ENCODE measurements at regions not wholly inside any gene's neighbourhood (a gene's known extent, or its start where the extent isn't known, plus 50 kb on each side); places are given as distances from the start of the nearest gene placed in this dataset.

DNA sequence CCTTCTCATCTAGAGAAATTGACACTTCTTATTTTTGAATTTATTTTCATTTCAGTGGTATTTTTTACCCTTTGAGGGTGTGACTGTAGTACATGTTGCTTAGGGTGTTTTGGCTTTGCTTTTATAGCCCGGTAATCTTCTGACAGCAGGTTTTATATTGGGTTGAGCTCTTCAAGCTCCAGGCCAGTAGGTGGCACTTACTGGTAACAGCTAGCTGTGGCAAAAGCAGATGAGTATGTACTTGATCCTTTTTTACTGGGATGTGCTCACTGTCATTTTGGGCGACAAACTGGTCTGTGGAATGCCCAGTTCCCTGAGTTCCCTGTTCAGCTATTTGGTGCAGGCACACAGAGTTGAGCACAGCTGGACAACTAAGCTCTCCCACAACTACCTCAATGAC, 916.2 kb upstream of the B3GALT2 start:
- peak; percentile 6 for DNase-seq (ENCODE audit: low spot score)
- H3K79me2 ChIP-seq: no peaks in the 10 kb centered on the region
- no peak overlapping the region for H3K4me3 ChIP-seq
- H3K36me3 ChIP-seq (replicated peaks; ENCODE audit: insufficient read depth, low read depth): no peaks in the 10 kb centered on the region
- H3K4me1 ChIP-seq (ENCODE audit: insufficient read depth): no peaks in the 10 kb centered on the region
- H3K27me3 ChIP-seq: no peaks in the 10 kb centered on the region
- H3K9me2 ChIP-seq (replicated peaks; ENCODE audit: insufficient read depth): no peaks in the 10 kb centered on the region
- H2AFZ ChIP-seq: no peak overlapping the region
- WGBS (ENCODE audit: low lambda C conversion rate, missing lambda C conversion rate): 54% methylated on average over 2 of the region's 2 CpGs
- H4K20me1 ChIP-seq (ENCODE audit: insufficient read depth, poor library complexity, severe bottlenecking): no peaks in the 10 kb centered on the region
- no peak overlapping the region for H3K4me2 ChIP-seq
- TF ChIP-seq EZH2 (IDR thresholded peaks at IDR 0.05; ENCODE audit: borderline replicate concordance) (no peak), CTCF (IDR thresholded peaks at IDR 0.05; ENCODE audit: poor library complexity) (peak; percentile 14)
- H3K27ac ChIP-seq: no peak overlapping the region
- no peaks in the 10 kb centered on the region for H3K9me3 ChIP-seq (ENCODE audit: low read depth)

- Histone ChIP-seq H3K4me3 (no peak overlapping the region), H4K20me1 (ENCODE audit: insufficient read depth, poor library complexity, severe bottlenecking) (no peaks in the 10 kb centered on the region), H3K27ac (no peak overlapping the region), H3K36me3 (replicated peaks; ENCODE audit: insufficient read depth, low read depth) (no peaks in the 10 kb centered on the region), H3K4me2 (no peak overlapping the region), H3K9me2 (replicated peaks; ENCODE audit: insufficient read depth) (no peaks in the 10 kb centered on the region), H3K4me1 (ENCODE audit: insufficient read depth) (no peaks in the 10 kb centered on the region), H3K9me3 (ENCODE audit: low read depth) (no peaks in the 10 kb centered on the region), H3K27me3 (no peaks in the 10 kb centered on the region), H2AFZ (no peak overlapping the region), H3K79me2 (no peaks in the 10 kb centered on the region)
- WGBS (ENCODE audit: low lambda C conversion rate, missing lambda C conversion rate): 95% methylated on average over 3 of the region's 3 CpGs
- no peak for TF ChIP-seq EZH2phosphoT487 (IDR thresholded peaks at IDR 0.05; ENCODE audit: low read depth, severe bottlenecking, unreplicated experiment)
- TF ChIP-seq EZH2 (IDR thresholded peaks at IDR 0.05; ENCODE audit: borderline replicate concordance): no peak
- no peak for TF ChIP-seq CTCF (IDR thresholded peaks at IDR 0.05; ENCODE audit: poor library complexity)
- no peak for DNase-seq (ENCODE audit: low spot score)
Observed at GRCh38 chr1:194084755-194085154, 898.3 kb upstream of the B3GALT2 start.

DNA sequence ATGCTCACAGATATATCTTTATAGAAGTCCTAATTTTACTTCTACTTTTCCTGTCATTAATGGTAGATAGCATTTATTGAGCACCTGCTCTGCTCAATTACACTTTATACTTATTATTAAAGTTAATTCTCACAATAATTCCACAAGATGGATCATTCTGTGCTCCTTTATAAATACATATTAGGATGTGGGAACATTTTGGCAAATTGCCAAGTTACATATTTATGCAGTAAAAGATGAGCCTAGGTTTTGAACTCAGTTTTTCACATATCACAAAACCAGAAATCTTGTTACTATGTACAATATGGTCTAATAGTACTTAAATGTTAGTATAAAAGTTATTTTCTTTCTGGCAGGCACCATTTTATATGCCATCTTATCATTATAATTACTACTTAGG, 895.0 kb upstream of the B3GALT2 start:
- Histone ChIP-seq H3K9me2 (replicated peaks; ENCODE audit: insufficient read depth) (no peaks in the 10 kb centered on the region), H3K9me3 (ENCODE audit: low read depth) (no peaks in the 10 kb centered on the region), H4K20me1 (ENCODE audit: insufficient read depth, poor library complexity, severe bottlenecking) (no peaks in the 10 kb centered on the region), H3K4me1 (ENCODE audit: insufficient read depth) (no peaks in the 10 kb centered on the region), H3K4me3 (no peak overlapping the region), H2AFZ (no peak overlapping the region), H3K27me3 (no peaks in the 10 kb centered on the region), H3K36me3 (replicated peaks; ENCODE audit: insufficient read depth, low read depth) (no peaks in the 10 kb centered on the region), H3K27ac (no peak overlapping the region), H3K79me2 (no peaks in the 10 kb centered on the region), H3K4me2 (no peak overlapping the region)
- DNase-seq (ENCODE audit: low spot score): no peak
- TF ChIP-seq EZH2 (IDR thresholded peaks at IDR 0.05; ENCODE audit: borderline replicate concordance) (no peak), CTCF (IDR thresholded peaks at IDR 0.05; ENCODE audit: poor library complexity) (no peak), EZH2phosphoT487 (IDR thresholded peaks at IDR 0.05; ENCODE audit: low read depth, severe bottlenecking, unreplicated experiment) (no peak)

- Histone ChIP-seq H4K20me1 (ENCODE audit: insufficient read depth, poor library complexity, severe bottlenecking) (no peaks in the 10 kb centered on the region), H3K4me1 (ENCODE audit: insufficient read depth) (no peaks in the 10 kb centered on the region), H3K9me3 (ENCODE audit: low read depth) (no peaks in the 10 kb centered on the region), H3K79me2 (no peaks in the 10 kb centered on the region), H3K36me3 (replicated peaks; ENCODE audit: insufficient read depth, low read depth) (no peaks in the 10 kb centered on the region), H3K27ac (no peak overlapping the region), H3K4me2 (no peak overlapping the region), H3K4me3 (no peak overlapping the region), H2AFZ (no peak overlapping the region), H3K27me3 (no peaks in the 10 kb centered on the region), H3K9me2 (replicated peaks; ENCODE audit: insufficient read depth) (no peaks in the 10 kb centered on the region)
- TF ChIP-seq CTCF (IDR thresholded peaks at IDR 0.05; ENCODE audit: poor library complexity) (no peak), EZH2phosphoT487 (IDR thresholded peaks at IDR 0.05; ENCODE audit: low read depth, severe bottlenecking, unreplicated experiment) (no peak), EZH2 (IDR thresholded peaks at IDR 0.05; ENCODE audit: borderline replicate concordance) (no peak)
- DNase-seq (ENCODE audit: low spot score): no peak
- 80% methylated on average over 2 of the region's 2 CpGs for WGBS (ENCODE audit: low lambda C conversion rate, missing lambda C conversion rate)
Observed at GRCh38 chr1:194080826-194081225, 894.4 kb upstream of the B3GALT2 start.
